Esophagus muscularis mucosa (tissue), 3 donors: ENCODE measurements at regions not wholly inside any gene's neighbourhood (a gene's known extent, or its start where the extent isn't known, plus 50 kb on each side); places are given as distances from the start of the nearest gene placed in this dataset.

Experiments used
- CTCF ChIP-seq, 3 experiments: fragments of 200-600 bp in 2 of 3; fragments of 450-650 bp in 1 of 3; sonication (generic) in 2 of 3; IDR thresholded peaks; one replicate each; pipeline ENCODE4 v1.5.1; 2017 to 2019; ENCODE audit warnings: antibody characterized with exemption in 3 of 3, mild to moderate bottlenecking in 2 of 3, moderate library complexity in 1 of 3
- POLR2A ChIP-seq: fragments of 450-650 bp; IDR thresholded peaks from one replicate; pipeline ENCODE4 v1.6.1; 2017; ENCODE audit warnings: antibody characterized with exemption, moderate library complexity, mild to moderate bottlenecking, low read depth

DNA sequence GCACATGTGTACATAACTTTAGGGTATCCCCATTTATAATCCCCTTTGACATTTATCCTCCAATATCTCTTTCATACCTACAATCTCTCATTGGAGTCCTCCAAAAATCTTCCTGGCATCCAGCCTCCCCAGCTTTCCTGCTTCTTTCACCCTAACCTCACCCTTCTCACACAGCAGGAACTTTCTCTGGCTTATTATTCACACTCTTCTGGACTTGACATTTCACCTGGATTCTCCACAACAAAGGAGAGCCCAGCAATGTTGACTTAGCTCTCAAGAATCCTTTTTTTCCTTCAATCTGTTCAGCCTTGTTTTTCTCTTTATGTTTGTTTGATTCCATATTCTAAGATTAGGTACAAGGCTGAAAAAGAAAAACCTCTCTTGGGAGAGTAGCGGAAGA, 783.6 kb upstream of the ACVR2A start:
- TF ChIP-seq CTCF (IDR thresholded peaks at IDR 0.05) (no peak), POLR2A (no peak)
